Neural cell (in vitro differentiated cells): ENCODE measurements at regions not wholly inside any gene's neighbourhood (a gene's known extent, or its start where the extent isn't known, plus 50 kb on each side); places are given as distances from the start of the nearest gene placed in this dataset.

Experiments
- CTCF ChIP-seq: fragments of 450-650 bp; IDR thresholded peaks from 2 replicates; pipeline ENCODE4 v1.5.1; 2014; ENCODE audit warnings: antibody characterized with exemption, mild to moderate bottlenecking, moderate library complexity; ENCODE audit not compliant: poor library complexity, severe bottlenecking
- EP300 ChIP-seq: fragments of 450-650 bp; conservative IDR thresholded peaks from 2 replicates; pipeline ENCODE4 v1.6.1; 2014; ENCODE audit warnings: antibody characterized with exemption, mild to moderate bottlenecking, moderate library complexity; ENCODE audit not compliant: poor library complexity, severe bottlenecking
- EZH2 ChIP-seq: fragments of 200-600, 300-800 bp; shearing (Covaris generic), sonication (generic); IDR thresholded peaks from 2 replicates; pipeline ENCODE4 v1.6.1; 2014; ENCODE audit warnings: antibody characterized with exemption, low read length, borderline replicate concordance, mild to moderate bottlenecking; ENCODE audit not compliant: insufficient read depth, poor library complexity, severe bottlenecking
- POLR2AphosphoS5 ChIP-seq: IDR thresholded peaks from 2 replicates; pipeline ENCODE4 v1.6.1; 2012

GRCh38 chr2:238682536-238682935, 165.3 kb upstream of the TWIST2 start:
- TF ChIP-seq CTCF (no peak), EP300 (no peak), EZH2 (no peak), POLR2AphosphoS5 (no peak)
